NCI-H345 treated with DMSO at 0.1 percent for 48 hours (cell line): ENCODE measurements at regions not wholly inside any gene's neighbourhood (a gene's known extent, or its start where the extent isn't known, plus 50 kb on each side); places are given as distances from the start of the nearest gene placed in this dataset.
"Not testable (repeated sequence)": the region's sequence is repeated elsewhere in the genome, so short reads cannot be mapped to it uniquely, and the experiment has no call there.

Experiments used
- DNase-seq: peaks from one replicate; lab custom pipeline; 2025; ENCODE audit not compliant: unreplicated experiment; lab: John Stamatoyannopoulos, UW

DNA sequence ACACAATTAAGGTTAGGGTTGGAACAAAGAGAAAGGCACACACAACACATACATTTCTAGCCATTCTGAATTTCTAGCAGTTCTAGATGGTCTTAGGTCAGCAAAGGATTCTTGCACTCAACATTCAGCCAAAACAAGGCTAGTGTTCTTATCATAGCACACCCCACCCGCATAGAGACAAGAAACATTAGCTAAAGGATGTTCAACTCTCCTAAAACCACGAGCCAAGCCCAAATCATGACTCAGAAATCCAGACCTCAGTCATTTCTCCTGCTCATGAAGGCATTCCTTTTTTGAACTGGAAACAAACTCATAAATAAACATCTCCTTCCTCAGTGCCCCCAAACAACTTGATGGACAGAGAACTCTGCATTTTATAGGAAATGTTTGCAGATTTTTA is 293.0 kb upstream of the NOTCH2NLA start:
- DNase-seq, result not testable (repeated sequence)

DNA sequence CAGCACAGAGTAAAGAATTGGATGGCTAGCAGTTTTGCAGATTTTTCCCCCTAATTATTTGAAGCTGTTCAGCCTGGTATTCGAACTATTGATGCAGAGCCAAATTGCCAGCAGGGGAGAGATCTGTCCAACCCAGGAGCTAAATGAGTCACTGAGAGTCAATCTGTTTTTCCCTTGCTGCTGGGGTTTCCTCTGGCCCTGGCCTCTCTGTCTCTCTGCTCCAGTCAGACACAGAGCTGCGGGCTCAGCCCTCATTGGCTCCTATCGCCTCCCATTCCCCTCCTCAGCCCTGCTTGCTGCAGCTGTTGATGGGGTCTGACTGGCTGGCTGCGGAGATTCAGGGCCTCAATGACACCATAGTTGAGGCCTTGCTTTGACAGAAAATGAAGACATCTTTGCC is 284.9 kb upstream of the NOTCH2NLA start:
- DNase-seq, result not testable (repeated sequence)

DNA sequence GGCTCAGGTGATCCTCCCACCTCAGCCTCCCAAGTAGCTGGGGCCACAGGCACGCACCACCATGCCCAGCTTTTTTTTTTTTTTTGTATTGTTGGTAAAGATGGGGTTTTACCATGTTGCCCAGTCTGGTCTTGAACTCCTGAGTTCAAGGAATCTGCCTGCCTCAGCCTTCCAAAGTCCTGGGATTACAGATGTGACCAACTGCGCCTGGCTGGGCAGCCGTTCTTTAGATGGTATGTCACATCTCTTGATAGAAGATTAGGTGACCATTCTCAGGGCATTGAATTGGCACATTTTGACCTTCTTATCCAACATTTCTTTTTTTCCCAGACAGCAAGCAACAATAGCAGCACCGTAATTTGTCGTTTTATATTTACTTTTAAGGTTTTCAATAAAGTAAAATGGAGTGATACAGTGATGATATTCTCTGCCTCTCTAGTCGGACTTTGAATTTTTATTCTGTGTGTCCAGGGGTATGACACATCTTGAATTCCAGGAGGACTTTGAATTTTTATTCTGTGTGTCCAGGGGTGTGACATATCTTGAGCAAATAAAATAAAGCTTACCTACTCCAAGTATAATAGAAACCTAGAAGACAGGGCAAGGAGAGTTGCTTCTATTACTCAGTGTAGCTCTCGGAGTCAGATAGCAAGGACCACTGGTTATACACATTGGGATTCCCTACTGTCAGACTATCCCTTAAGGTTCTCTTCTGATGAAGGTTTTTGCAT is 282.4 kb upstream of the NOTCH2NLA start:
- not testable (repeated sequence) for DNase-seq

DNA sequence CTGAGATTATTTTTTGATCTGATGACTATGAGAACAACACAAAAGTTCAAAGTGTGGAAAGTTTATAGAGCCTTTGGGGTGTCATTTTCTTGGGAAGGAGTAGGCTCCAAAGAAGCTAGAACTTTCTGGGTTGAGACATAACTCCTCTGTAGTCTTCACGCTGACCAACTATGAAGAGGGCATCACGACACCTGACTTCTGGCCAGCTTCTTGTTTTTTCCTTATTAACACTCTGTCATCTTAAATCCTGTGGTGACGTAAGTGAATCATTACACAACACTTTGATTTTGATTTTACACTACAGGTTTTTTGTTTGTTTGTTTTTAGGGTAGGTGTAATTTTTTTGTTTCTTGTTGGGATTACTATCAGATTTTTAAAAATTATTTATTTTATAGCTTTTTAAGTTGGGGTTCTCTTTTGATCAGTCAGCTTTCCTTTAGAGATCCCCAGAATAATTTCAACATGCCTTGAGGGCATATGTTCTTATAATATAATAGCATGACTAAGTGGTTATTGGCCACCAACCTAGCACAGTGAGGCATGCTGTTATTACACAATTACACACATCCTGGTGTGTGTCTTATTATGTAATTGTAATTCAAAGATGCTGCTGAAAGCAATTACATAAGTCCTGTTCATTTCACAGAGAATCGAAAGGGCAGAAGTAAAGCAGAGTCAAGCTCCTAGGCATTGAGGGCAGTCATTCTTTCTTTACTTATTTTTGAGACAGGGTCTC is 281.6 kb upstream of the NOTCH2NLA start:
- not testable (repeated sequence) for DNase-seq

DNA sequence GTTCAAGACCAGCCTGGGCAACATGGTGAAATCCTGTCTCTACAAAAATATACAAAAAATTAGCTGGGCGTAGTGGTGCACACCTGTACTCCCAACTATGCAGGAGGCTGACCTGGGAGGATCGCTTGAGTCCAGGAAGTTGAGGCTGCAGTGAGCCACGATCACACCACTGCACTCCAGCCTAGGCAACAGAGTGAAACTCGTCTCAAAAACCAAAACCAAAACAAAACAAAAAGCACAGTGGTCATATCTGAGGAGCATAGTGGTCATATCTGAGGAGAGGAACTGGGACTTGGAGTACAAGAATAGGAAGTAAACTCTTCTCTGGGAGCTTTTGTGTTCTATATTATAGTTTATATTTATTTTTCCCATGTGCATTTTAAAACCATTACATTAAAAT is 275.3 kb upstream of the NOTCH2NLA start:
- not testable (repeated sequence) for DNase-seq

DNA sequence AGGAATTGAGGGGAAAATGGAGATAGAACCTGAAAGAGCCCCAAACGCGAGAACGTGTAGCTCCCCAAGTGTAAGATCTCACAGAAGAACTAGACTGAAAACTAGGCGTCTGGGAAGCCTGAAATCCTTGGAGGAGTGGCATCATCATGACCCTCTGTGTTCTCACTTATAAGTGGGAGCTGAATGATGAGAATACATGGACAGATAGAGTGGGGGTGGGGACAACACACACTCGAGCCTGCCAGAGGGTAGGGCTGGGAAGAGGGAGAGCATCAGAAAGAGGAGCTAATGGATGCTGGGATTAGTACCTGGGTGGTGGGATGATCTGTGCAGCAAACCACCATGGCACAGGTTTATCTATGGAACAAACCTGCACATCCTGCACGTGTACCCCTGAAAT is 258.7 kb upstream of the NOTCH2NLA start:
- DNase-seq, result not testable (repeated sequence)

DNA sequence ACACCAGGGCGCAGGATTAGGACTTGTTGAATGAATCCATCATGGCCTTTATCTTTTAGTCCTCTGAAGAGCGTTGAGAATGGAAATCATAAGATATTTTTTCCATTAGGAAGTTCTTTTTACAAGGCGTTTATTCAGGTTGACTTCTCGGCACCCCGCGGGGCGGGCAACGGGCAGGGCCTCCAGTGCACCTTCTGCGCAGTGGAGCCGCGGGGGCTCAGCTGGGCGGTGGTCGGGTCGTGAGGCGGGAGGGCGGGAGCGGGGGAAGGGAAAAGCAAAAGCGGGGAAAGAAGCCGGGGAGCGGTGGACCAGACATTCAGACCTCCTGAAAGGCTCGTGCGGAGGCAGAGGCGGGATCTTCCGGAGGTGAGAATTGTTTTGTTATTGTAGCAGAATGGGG is 258.3 kb upstream of the NOTCH2NLA start:
- not testable (repeated sequence) for DNase-seq

DNA sequence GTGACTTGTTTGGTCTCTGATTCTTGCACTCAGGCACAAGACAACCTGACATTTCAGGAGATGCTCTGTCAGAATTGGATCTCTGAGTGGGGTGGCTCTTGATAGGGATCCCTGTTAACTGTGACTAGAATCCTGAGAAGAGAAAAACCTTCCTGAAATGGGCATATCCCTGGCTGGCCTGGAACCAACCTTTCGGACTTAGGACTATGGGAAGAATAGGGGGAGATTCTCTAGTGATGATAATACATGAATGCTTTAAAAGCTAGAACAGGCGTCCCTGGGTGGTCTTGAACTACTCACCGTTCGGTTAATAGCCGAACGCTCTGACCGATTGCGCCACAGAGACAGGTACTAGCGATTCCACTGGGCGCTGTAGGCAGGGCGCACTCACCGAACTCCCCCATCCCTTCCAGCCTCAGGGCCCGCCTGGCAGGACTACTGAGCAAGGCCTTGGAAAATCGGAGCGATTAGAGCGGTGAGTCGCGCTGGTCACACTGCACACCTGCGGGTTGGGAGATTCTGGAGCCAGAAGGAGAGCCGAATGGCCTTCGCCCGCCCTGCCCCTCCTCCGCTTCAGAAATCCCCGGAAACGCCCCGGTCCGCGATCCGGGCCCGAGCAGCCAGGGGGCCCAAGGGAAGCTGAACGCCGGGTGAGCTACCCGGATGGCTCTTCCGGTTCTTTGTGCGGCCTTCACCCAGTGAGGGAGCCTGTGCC is 257.6 kb upstream of the NOTCH2NLA start:
- DNase-seq, result not testable (repeated sequence)

DNA sequence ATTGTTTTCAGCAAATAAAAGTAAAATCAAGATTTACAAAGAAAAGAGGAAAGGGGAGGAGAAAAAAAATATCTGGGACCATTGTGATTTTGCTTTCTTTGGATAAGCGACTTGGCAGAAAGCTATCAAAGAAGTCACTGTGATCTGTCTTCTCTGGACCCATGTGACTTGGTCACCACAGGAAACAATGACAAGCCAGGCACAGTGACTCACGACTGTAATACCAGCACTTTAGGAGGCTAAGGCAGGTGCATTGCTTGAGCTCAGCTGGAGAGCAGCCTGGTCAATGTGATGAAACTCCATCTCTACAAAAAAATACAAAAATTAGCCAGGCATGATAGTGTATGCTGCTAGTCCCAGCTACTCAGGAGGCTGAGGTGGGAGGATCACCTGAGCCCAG is 255.4 kb upstream of the NOTCH2NLA start:
- not testable (repeated sequence) for DNase-seq

DNA sequence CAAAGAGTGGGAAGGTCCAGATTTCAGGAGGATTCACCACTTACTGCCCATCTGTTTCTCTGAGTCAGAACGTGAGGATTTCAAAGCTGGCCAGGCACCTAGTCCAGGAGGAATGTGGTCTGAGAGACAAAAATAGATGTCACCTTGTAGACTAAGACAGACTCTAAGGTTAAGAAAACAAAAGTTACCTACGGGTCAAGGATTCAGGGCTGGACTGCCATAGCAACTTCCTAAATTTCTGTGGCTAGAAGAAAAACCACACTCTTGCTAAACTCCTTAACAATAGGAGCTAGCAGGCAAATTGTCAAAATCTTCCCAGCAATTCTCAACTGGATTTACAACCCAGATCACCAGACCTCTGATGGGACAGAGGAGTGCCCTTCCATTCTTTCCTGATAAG is 250.4 kb upstream of the NOTCH2NLA start:
- not testable (repeated sequence) for DNase-seq

DNA sequence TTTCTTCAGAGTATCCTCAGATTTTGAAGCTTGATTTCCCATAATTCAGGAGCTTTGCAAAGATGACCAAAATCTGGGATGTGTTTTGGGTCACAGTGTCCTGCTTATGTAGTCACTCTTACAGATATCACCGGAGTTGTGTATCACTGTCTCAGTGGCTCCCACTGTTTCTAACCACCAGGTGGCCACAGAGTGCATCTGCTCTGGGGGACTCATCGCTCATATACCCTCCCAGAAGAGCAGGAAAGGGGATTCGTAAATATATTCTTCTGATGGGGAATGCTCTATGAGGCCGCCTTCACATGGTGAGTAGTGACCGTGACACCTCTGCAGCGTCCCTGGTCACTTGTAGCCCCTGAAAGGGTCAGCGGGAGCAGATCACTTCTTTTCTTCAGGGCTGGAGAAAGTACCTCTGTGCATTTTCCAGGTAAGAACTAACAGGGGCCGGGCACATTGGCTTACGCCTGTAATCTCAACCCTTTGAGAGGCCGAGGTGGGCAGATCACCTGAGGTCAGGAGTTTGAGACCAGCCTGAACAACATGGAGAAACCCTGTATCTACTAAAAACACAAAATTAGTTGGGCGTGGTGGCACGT is 249.4 kb upstream of the NOTCH2NLA start:
- peak; percentile 63 for DNase-seq

DNA sequence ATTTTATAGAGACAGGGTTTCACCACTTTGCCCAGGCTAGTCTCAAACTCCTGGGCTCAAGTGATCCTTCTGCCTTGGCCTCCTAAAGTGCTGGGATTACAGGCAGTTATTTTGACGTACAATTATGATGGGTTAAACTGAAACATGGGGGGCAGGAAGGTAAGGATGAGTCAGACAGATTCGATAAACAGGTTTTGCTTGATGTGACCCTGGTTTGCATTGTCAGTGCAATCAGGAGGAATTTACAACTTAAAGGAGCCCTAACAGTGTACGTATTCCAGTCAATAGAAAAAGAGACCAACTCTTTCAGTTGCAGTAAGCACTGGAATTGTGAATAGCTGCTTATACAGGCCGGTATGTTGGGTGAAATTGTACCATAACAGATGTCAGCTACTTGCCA is 246.3 kb upstream of the NOTCH2NLA start:
- not testable (repeated sequence) for DNase-seq

DNA sequence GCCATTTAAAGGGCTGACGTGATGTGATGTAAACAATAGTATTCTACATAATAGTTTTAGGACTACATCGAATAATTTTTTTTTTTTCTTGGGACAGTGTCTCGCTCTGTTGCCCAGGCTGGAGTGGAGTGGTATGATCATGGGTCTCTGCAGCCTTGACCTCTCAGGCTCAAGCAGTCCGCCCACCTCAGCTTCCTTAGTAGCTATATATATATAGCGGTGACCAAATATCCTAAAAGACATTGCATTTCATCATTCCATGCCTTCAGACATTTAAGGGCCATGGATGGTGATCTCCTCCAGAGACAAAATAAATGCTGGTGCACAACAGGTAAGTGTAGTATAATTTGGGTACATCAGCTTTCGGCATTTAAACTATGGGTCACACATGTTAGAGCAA is 245.4 kb upstream of the NOTCH2NLA start:
- DNase-seq, result not testable (repeated sequence)

DNA sequence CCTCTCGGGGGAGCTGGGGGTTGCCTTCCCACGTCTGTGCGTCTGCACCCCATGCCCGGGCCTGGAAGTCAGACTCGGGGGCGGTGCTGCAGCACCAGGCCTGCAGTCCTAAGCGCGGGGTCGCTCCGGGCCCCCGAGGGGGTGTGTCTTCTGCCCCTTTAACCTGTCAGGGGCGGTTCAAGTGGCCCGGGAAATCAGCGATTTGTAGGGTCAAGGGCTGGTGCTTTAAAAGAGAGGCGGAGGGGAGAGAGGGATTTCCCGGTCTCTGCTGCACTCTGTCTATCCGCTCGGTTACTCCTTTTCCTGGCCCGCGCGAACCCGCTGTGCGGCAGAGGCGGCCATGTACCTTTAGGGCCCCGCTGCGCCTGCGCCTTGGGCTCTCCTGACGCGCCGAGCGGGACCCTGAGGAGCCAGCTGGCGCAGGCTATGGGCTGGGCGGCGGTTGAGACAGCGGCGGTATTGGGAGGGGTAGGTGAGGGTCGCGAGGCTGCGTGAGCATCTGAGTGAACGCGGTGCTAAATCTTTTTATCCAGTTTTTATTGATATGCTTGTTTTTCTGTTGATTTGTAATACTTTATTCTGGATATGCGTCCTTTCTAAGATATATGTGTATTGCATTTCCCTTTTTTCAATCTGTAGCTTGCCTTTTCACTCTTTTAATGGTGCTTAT is 243.5 kb upstream of the NOTCH2NLA start:
- peak; percentile 81 for DNase-seq

DNA sequence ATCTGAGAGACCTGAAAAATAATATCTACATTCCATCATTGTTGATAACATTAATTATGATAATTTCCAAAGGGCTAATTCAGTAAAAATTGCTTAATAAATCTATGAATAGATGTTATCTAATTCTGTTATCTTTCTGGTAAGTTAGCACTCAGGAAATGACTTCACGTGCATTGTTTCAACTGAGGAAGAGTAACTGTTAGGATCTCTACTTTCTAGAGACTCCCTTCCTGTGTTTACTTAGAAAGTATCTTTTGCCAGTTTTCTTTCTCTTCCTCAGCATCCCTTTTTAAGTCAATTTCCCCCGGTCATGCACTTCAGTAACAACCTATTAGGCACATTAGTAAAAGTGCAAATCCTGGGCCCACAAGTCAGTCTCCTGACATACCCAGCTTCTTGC is 231.1 kb upstream of the NOTCH2NLA start:
- DNase-seq, result not testable (repeated sequence)

DNA sequence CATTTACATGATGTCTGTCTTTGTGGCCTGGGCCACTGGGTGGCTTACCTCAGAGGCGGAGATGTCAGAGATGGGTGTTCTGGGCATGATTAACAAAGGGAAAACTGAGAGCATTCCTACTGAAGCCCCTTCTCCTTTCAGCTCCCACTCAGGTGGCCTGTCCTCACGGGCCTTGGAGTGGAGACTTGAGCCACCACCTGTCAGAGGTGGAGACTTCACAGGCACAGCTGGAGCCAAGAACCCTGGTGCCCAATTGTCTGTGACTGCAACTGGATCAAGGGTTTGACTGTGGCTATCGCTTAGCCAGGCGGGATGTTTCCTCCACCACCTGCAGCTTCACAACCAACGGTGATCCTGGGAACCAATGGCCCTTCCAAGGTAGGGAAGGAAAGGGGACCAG is 230.5 kb upstream of the NOTCH2NLA start:
- not testable (repeated sequence) for DNase-seq

DNA sequence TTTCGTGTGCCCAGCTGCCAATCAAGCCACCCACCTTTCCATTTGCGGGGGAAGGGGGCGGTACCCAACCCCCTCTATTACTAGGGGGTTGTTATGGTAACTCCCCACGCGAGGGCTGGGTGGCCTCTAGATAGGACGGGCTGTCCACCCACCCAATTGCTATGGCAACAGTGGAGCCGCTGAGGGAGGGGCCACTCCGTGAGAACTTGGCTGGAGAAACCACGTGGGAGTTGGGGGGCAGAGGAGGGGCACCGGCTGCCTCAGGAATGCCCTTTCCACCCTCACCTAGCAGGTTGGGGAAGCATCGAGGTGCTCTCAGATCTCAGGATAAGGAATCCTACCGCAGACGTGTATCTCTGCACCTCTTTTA is 220.0 kb upstream of the NOTCH2NLA start:
- DNase-seq, result not testable (repeated sequence)

DNA sequence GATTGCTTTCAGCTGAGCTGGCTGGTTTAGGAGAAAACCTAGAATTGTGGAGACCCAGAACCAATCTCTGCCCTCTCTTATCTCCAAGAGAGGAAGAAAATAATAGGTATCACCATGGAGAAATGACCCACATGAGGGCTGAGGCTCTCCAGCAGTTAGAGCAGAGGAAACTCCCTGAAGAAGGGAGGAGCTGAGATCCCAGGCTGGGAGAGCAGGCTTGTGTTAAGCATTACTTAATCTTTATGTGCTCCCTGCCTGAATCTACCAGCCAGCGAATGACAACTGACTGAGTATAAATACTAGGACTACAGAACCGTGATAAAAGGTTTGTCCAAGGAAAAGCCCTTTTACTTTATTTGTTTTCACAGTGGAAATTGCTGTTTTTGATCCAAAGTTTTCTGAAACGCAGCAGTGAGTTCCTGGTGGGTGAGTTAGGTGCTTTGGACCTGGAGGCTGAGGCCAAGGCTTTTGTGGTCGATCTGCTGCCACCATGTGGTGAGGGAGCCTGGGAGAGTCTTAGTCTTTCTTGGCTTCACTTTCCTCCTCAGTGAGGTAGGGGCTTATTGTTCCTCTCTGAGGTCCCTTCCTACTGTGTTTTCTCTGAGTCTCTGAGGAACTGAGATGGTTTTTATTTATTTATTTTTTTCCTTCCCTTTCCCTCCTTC is 219.5 kb upstream of the NOTCH2NLA start:
- not testable (repeated sequence) for DNase-seq

DNA sequence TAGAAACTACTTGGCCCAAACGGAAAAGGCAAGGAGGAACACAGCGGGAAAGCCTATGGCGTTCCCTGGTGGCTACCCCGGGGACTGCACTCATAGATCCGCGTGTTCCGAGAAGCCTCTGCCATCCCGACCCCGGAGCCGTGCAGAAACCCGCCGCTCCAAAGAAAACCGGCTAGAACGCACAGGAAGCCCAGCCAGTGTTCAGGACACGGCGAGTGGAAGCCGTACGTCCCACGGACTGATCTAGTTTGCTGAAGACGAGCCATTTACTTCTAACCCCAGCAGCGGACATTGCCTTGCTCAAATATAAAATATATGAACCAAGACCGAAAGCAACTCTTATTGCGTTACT is 215.0 kb upstream of the NOTCH2NLA start:
- not testable (repeated sequence) for DNase-seq

DNA sequence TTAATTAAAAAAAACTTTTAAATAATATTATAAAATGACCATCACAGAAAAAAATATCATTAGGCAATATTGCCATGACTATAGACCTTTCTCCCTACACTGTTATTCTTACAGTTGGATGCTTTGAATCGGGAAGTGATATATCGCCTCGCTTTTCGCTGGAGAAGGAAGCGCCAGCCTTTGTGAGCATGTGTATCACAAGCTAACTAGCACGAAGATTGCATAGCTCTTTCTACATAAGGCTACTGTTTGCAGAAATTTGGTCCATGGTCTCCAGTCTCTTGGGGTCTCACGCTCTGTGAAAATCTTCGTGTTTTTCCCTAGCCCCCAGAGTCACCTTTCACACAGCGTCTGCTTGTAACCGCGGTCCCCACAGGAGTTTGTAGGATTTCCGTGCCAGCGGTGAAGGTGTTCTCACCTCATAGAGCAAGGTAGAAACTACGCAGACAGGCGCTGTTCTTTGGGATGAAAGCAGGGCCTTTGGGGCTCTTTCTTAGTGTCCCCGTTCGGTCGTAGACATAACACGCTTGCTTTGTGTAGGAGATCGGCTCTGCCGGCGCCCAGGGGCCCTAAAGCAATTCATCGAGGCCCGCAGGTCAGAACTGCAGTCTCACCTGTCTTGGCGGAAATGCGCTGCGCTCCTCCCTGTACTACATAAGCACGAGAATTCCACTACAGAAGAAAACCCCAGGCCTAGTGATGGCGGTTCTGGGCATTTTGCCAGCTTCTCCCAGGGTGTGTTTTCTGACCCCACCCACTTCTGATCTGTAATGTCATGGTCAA is 214.5 kb upstream of the NOTCH2NLA start:
- not testable (repeated sequence) for DNase-seq
